ENCODE measurements at regions not wholly inside any gene's neighbourhood (a gene's known extent, or its start where the extent isn't known, plus 50 kb on each side); places are given as distances from the start of the nearest gene placed in this dataset.

DNA sequence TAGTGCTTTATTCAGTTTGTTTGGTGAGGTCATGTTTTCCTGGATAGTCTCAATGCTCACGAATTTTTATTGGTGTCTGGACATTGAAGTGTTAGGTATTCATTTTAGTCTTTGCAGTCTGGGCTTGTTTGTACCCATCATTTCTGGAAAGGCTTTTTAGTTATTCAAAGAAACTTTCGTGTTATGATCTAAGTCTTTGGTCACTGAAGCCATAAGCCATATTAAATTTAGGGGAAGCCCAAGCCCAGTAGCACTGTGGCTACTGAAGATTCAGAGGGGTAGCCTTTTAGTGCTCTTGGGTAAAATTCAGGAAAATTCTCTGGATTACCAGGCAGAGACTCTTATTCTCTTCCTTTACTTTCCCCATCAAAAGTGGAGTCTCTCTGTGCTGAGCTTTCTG, 56.2 kb upstream of the PEX5L start:
- TF ChIP-seq, protein P1, sequence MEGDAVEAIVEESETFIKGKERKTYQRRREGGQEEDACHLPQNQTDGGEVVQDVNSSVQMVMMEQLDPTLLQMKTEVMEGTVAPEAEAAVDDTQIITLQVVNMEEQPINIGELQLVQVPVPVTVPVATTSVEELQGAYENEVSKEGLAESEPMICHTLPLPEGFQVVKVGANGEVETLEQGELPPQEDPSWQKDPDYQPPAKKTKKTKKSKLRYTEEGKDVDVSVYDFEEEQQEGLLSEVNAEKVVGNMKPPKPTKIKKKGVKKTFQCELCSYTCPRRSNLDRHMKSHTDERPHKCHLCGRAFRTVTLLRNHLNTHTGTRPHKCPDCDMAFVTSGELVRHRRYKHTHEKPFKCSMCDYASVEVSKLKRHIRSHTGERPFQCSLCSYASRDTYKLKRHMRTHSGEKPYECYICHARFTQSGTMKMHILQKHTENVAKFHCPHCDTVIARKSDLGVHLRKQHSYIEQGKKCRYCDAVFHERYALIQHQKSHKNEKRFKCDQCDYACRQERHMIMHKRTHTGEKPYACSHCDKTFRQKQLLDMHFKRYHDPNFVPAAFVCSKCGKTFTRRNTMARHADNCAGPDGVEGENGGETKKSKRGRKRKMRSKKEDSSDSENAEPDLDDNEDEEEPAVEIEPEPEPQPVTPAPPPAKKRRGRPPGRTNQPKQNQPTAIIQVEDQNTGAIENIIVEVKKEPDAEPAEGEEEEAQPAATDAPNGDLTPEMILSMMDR (IDR thresholded peaks at IDR 0.05) = no peak
- H3K79me2 ChIP-seq = no peaks in the 10 kb centered on the region
- no peak overlapping the region for H3K27ac ChIP-seq
- no peaks in the 10 kb centered on the region for H3K4me1 ChIP-seq
- H3K27me3 ChIP-seq (ENCODE audit: control insufficient read depth, insufficient read depth, low read length) = no peaks in the 10 kb centered on the region
- no peak overlapping the region for H3K9ac ChIP-seq
- no peaks in the 10 kb centered on the region for H3K36me3 ChIP-seq (ENCODE audit: control insufficient read depth, insufficient read depth, low read length)
- no peak overlapping the region for H2AFZ ChIP-seq
- H3K4me2 ChIP-seq (ENCODE audit: low read length) = no peak overlapping the region
- H3K9me3 ChIP-seq (ENCODE audit: control insufficient read depth, low read length) = no peaks in the 10 kb centered on the region
- H3K4me3 ChIP-seq (ENCODE audit: low read depth, low read length) = no peak overlapping the region

DNA sequence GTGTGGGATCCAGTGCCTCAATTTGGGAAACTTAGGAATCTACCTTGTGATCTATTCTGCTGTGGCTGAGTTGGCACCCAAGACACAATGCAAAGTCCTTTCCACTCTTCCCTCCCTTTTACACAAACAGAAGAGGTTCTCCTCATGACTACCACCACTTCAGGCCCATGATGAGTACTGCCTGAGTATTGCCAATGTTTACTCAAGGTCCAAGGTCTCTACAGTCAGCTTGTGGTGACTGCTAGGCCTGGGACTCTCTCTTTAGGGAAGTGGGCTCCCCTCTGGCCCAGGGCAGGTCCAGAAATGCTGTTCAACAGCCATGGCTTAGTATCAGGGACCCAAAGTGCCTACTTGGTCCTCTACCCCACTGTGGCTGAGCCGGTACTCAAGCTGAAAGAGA, 56.8 kb upstream of the PEX5L start:
- Histone ChIP-seq H3K9ac (no peak overlapping the region), H3K27ac (no peak overlapping the region), H3K9me3 (ENCODE audit: control insufficient read depth, low read length) (no peaks in the 10 kb centered on the region), H3K27me3 (ENCODE audit: control insufficient read depth, insufficient read depth, low read length) (no peaks in the 10 kb centered on the region), H3K4me3 (ENCODE audit: low read depth, low read length) (no peak overlapping the region), H3K36me3 (ENCODE audit: control insufficient read depth, insufficient read depth, low read length) (no peaks in the 10 kb centered on the region), H3K79me2 (no peaks in the 10 kb centered on the region), H3K4me1 (no peaks in the 10 kb centered on the region), H3K4me2 (ENCODE audit: low read length) (no peak overlapping the region), H2AFZ (no peak overlapping the region)
- TF ChIP-seq, protein P1 (IDR thresholded peaks at IDR 0.05) = no peak

DNA sequence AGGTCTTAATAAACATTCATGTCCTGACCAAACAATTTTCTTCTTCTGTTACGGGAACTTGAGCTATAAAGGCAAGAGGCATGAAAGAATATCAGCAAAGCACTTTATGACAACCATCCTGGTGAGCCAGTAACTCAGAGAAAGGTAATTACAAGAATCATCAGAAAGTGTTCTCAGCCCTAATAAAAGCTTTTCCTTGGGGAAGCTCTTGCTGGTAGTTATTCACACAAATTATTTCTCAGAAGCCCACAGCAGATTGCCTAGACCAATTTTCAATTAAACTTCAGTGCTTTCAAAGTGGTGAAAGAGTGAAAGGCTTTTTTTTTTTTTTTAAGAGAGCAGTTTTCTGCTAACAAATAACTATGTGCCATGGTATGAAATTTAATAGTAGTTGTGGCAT, 60.9 kb upstream of the PEX5L start:
- TF ChIP-seq, protein P1 (IDR thresholded peaks at IDR 0.05) = no peak
- Histone ChIP-seq H3K4me1 (no peaks in the 10 kb centered on the region), H3K36me3 (ENCODE audit: control insufficient read depth, insufficient read depth, low read length) (no peaks in the 10 kb centered on the region), H3K79me2 (no peaks in the 10 kb centered on the region), H3K9me3 (ENCODE audit: control insufficient read depth, low read length) (no peaks in the 10 kb centered on the region), H3K27ac (no peak overlapping the region), H3K27me3 (ENCODE audit: control insufficient read depth, insufficient read depth, low read length) (no peaks in the 10 kb centered on the region), H3K4me3 (ENCODE audit: low read depth, low read length) (no peak overlapping the region), H2AFZ (no peak overlapping the region), H3K4me2 (ENCODE audit: low read length) (no peak overlapping the region), H3K9ac (no peak overlapping the region)

DNA sequence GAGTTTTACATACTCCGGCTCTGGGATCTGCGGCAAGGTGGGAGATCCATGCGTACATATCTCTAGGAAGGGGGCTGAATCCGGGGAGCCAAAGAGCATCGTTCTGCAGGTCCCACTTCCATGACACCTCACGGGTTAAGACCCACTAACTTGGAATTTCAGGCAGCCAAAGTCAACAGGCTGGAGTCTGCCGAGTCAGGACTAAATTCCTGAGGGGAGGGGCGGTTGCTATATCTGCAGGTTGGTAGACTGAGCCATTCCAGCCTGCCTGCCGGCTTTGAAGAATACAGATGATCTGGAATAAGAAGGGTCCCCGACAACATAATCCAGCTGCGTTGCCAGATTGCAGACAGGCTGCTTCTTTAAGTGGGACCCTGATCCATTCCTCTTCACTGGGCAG, 65.4 kb upstream of the PEX5L start:
- Histone ChIP-seq H3K9ac (no peak overlapping the region), H3K36me3 (ENCODE audit: control insufficient read depth, insufficient read depth, low read length) (no peaks in the 10 kb centered on the region), H3K27ac (no peak overlapping the region), H3K4me2 (ENCODE audit: low read length) (no peak overlapping the region), H3K4me1 (no peaks in the 10 kb centered on the region), H3K9me3 (ENCODE audit: control insufficient read depth, low read length) (no peaks in the 10 kb centered on the region), H3K4me3 (ENCODE audit: low read depth, low read length) (no peak overlapping the region), H3K79me2 (no peaks in the 10 kb centered on the region), H3K27me3 (ENCODE audit: control insufficient read depth, insufficient read depth, low read length) (no peaks in the 10 kb centered on the region), H2AFZ (no peak overlapping the region)
- TF ChIP-seq, protein P1 (IDR thresholded peaks at IDR 0.05) = no peak

DNA sequence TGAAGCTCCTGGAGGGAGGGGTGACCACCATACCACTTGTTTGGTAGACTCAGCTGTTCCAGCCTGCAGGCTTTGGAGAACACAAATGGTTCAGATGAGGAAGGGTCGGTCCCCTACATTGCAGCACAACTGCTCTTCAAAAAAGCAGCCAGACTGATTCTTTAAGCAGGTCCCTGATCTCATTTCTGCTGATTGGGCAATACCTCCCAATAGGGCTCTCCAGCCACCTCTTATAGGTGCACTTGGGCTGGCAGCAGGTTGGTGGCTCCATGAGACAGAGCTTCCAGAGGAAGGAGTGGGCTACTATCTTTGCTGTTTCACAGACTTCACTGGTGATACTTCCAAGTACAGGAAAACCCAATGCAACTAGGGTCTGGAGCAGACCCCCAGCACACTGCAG, 65.9 kb upstream of the PEX5L start:
- Histone ChIP-seq H3K27me3 (ENCODE audit: control insufficient read depth, insufficient read depth, low read length) (no peaks in the 10 kb centered on the region), H3K36me3 (ENCODE audit: control insufficient read depth, insufficient read depth, low read length) (no peaks in the 10 kb centered on the region), H3K9me3 (ENCODE audit: control insufficient read depth, low read length) (no peaks in the 10 kb centered on the region), H3K4me2 (ENCODE audit: low read length) (no peak overlapping the region), H3K27ac (no peak overlapping the region), H3K79me2 (no peaks in the 10 kb centered on the region), H3K4me1 (no peaks in the 10 kb centered on the region), H3K9ac (no peak overlapping the region), H3K4me3 (ENCODE audit: low read depth, low read length) (no peak overlapping the region), H2AFZ (no peak overlapping the region)
- TF ChIP-seq, protein P1 (IDR thresholded peaks at IDR 0.05) = no peak

Measured in parathyroid adenoma (tissue), 2 donors.